ENCODE measurements at regions not wholly inside any gene's neighbourhood (a gene's known extent, or its start where the extent isn't known, plus 50 kb on each side); places are given as distances from the start of the nearest gene placed in this dataset.

GRCh38 chr11:79493555-79494171 is 52.8 kb upstream of the TENM4 start:
- no TSS peak for BruUV-seq (replicated peaks)

More at GRCh38 chr11:79493555-79494171, 52.8 kb upstream of the TENM4 start:
- TF ChIP-seq IKZF1 (conservative IDR thresholded peaks at IDR 0.05) (0 out of 2 replicates have a peak, but pooled peaks have one; percentile 14), SMC3 (IDR thresholded peaks at IDR 0.05; ENCODE audit: borderline replicate concordance, low read length) (peak; percentile 91), CTCF (IDR thresholded peaks at IDR 0.05 in 2 of 3, conservative IDR thresholded peaks at IDR 0.05 in 1 of 3; ENCODE audit: control insufficient read depth in 2 of 3, extremely low read depth in 1 of 3, insufficient read depth in 1 of 3, low read depth in 3 of 3, low read length in 3 of 3) (peak; percentile 84 to 95 (median 89)), BRCA1 (IDR thresholded peaks at IDR 0.05; ENCODE audit: low read depth, low read length) (no peak), CBX5 (IDR thresholded peaks at IDR 0.05; ENCODE audit: low read depth) (no peak), SMARCA5 (IDR thresholded peaks at IDR 0.05) (peak; percentile 45; the same call in 1 of the 2 replicates), RAD21 (IDR thresholded peaks at IDR 0.05; ENCODE audit: insufficient read depth, low read depth, low read length) (peak; percentile 84), YY1 (IDR thresholded peaks at IDR 0.05; ENCODE audit: low read depth, low read length) (0 out of 2 replicates have a peak, but pooled peaks have one; percentile 34)
- H3K4me1 ChIP-seq (ENCODE audit: control insufficient read depth, insufficient read depth, low read length) = no peaks in the 10 kb centered on the region
- no peak for DNase-seq (ENCODE audit: low read depth, low spot score)
- no peak overlapping the region for H2AFZ ChIP-seq (ENCODE audit: control insufficient read depth, low read depth, low read length)
- RAD21 ChIA-PET (ENCODE audit: unreplicated experiment) = interaction anchor here (0.8 to 5.3 kb wide), 10 partner anchors 12 to 662 kb away, joined by 3 to 72 read pairs (median 3); no protein-coding TSS in a partner anchor
- no peaks in the 10 kb centered on the region for H3K9me3 ChIP-seq (replicated peaks; ENCODE audit: control insufficient read depth, insufficient read depth, low read length)
- no peaks in the 10 kb centered on the region for H4K20me1 ChIP-seq (ENCODE audit: control insufficient read depth, insufficient read depth)
- FAIRE-seq = no peak
- POLR2A ChIA-PET = no interaction called here
- intact Hi-C loops (cut with micrococcal nuclease; ENCODE audit: unreplicated experiment) = loop anchor here (1.0 kb wide), 3 partner anchors 32 to 848 kb away; no protein-coding TSS in a partner anchor
- 17% methylated on average over 11 of the region's 11 CpGs for WGBS (ENCODE audit: insufficient coverage, insufficient replicate concordance, low lambda C conversion rate, missing lambda C conversion rate)
- H3K27ac ChIP-seq (ENCODE audit: control insufficient read depth, insufficient read depth) = no peak overlapping the region
- in situ Hi-C loops (cut with MboI) = loop anchor here (25.0 kb wide), 1 partner anchor 856 kb away; no protein-coding TSS in a partner anchor
- SMC1A ChIA-PET (ENCODE audit: uncharacterized antibody, unreplicated experiment) = interaction anchor here (0.8 to 7.7 kb wide), 16 partner anchors 10 to 848 kb away, joined by 3 to 127 read pairs (median 4); no protein-coding TSS in a partner anchor
- CTCF ChIA-PET = interaction anchor here (0.9 to 10.2 kb wide), 26 partner anchors 8 to 848 kb away, joined by 3 to 230 read pairs (median 4); no protein-coding TSS in a partner anchor
- no peaks in the 10 kb centered on the region for H3K79me2 ChIP-seq (ENCODE audit: control insufficient read depth, insufficient read depth, low read length)
- peak; percentile 99 for ATAC-seq
- H3K36me3 ChIP-seq (ENCODE audit: control insufficient read depth in 2 of 2, insufficient read depth in 2 of 2, low read length in 1 of 2) = no peaks in the 10 kb centered on the region
- no peaks in the 10 kb centered on the region; a peak in 1 of 4 replicates for H3K27me3 ChIP-seq (replicated peaks in 1 of 2; ENCODE audit: control insufficient read depth in 2 of 2, insufficient read depth in 2 of 2, low read length in 1 of 2)
- no peak overlapping the region for H3K4me3 ChIP-seq
- H3K4me2 ChIP-seq (ENCODE audit: control insufficient read depth, insufficient read depth) = no peak overlapping the region
- H3K9ac ChIP-seq (ENCODE audit: control insufficient read depth, insufficient read depth, low read length) = no peak overlapping the region
